ENCODE measurements at regions not wholly inside any gene's neighbourhood (a gene's known extent, or its start where the extent isn't known, plus 50 kb on each side); places are given as distances from the start of the nearest gene placed in this dataset.
"Not testable (repeated sequence)": the region's sequence is repeated elsewhere in the genome, so short reads cannot be mapped to it uniquely, and the experiment has no call there.

DNA sequence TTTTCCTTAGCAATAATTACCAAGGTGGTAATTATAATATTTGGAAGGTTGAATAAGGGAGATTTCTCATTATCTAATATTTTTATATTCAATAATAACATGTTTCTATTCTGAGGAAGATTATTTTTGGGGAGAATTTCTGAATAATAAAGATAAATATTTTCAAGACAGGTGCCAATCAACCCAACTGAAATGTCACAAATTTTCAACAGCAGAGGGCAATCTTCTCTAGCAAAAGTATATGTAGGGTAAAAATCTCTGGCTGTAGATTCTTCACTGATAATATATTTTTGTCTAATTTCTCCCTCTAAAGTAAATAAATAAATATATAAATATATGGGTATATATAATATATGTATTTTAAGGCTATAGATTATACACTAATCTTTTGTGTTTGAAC lies 1187.2 kb upstream of the CRIM1 start:
- H3K27me3 ChIP-seq (ENCODE audit: control insufficient read depth in 1 of 2, insufficient read depth in 2 of 2, low read length in 2 of 2): no peaks in the 10 kb centered on the region
- H3K4me1 ChIP-seq (ENCODE audit: control insufficient read depth in 2 of 2, insufficient read depth in 2 of 2, low read length in 1 of 2): no peaks in the 10 kb centered on the region
- no peaks in the 10 kb centered on the region for H3K9me3 ChIP-seq (ENCODE audit: control insufficient read depth in 2 of 2, insufficient read depth in 1 of 2, low read depth in 1 of 2, low read length in 1 of 2)
- no peak overlapping the region for H3K4me3 ChIP-seq (ENCODE audit: low read depth in 1 of 2, low read length in 2 of 2)
- no peaks in the 10 kb centered on the region for H3K36me3 ChIP-seq (ENCODE audit: control insufficient read depth in 2 of 2, insufficient read depth in 2 of 2, low read length in 1 of 2)
- no peak overlapping the region for H3K27ac ChIP-seq (ENCODE audit: low read depth in 2 of 2, low read length in 1 of 2)

DNA sequence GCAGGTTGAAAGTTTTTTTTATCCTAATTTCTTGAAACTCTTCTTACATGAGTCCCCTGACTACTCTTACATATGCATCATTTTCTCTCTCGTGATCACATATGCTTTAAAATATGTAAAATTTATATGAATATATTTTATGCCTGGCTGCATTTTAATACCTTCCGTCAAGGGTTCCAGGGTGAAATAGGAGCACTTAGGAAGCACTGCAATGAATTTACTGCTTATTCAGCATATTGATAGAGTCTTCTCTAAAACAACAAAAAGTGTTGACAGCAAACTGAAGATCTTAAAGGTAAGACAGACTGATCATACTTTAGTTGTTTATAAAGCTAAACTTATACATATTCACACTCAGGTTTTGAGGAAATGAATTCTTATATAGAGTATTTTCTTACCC lies 1191.6 kb upstream of the CRIM1 start:
- Histone ChIP-seq H3K9me3 (ENCODE audit: control insufficient read depth in 2 of 2, insufficient read depth in 1 of 2, low read depth in 1 of 2, low read length in 1 of 2) (no peaks in the 10 kb centered on the region), H3K36me3 (ENCODE audit: control insufficient read depth in 2 of 2, insufficient read depth in 2 of 2, low read length in 1 of 2) (no peaks in the 10 kb centered on the region), H3K27ac (ENCODE audit: low read depth in 2 of 2, low read length in 1 of 2) (no peak overlapping the region), H3K27me3 (ENCODE audit: control insufficient read depth in 1 of 2, insufficient read depth in 2 of 2, low read length in 2 of 2) (no peaks in the 10 kb centered on the region), H3K4me1 (ENCODE audit: control insufficient read depth in 2 of 2, insufficient read depth in 2 of 2, low read length in 1 of 2) (no peaks in the 10 kb centered on the region), H3K4me3 (ENCODE audit: low read depth in 1 of 2, low read length in 2 of 2) (no peak overlapping the region)
- WGBS, 2 donors: 87 to 90% methylated on average over 2 of the region's 2 CpGs

DNA sequence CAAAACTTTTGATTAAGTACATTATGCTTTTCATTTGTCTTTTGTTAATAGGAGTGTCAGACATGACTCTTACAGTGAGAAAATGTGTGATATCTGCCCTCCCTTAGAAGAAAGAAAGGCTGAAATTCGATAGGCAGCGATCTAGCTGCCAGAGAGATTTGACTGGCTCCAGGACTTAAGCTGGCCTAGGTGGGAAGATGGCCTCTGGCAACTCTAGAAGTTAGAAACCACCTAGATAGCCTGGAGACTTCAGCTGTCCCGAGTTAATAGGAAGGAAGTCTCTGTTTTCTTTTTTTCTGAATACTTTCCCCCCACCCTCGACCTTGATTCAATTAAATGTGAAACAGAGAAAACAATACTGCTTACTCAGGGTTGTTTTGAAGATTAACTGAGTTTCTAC lies 1194.7 kb upstream of the CRIM1 start:
- 63 to 66% methylated on average over 4 of the region's 4 CpGs for WGBS, 2 donors
- Histone ChIP-seq H3K27ac (ENCODE audit: low read depth in 2 of 2, low read length in 1 of 2) (no peak overlapping the region), H3K4me3 (ENCODE audit: low read depth in 1 of 2, low read length in 2 of 2) (no peak overlapping the region), H3K4me1 (ENCODE audit: control insufficient read depth in 2 of 2, insufficient read depth in 2 of 2, low read length in 1 of 2) (no peaks in the 10 kb centered on the region), H3K9me3 (ENCODE audit: control insufficient read depth in 2 of 2, insufficient read depth in 1 of 2, low read depth in 1 of 2, low read length in 1 of 2) (no peaks in the 10 kb centered on the region), H3K36me3 (ENCODE audit: control insufficient read depth in 2 of 2, insufficient read depth in 2 of 2, low read length in 1 of 2) (no peaks in the 10 kb centered on the region), H3K27me3 (ENCODE audit: control insufficient read depth in 1 of 2, insufficient read depth in 2 of 2, low read length in 2 of 2) (no peaks in the 10 kb centered on the region)

DNA sequence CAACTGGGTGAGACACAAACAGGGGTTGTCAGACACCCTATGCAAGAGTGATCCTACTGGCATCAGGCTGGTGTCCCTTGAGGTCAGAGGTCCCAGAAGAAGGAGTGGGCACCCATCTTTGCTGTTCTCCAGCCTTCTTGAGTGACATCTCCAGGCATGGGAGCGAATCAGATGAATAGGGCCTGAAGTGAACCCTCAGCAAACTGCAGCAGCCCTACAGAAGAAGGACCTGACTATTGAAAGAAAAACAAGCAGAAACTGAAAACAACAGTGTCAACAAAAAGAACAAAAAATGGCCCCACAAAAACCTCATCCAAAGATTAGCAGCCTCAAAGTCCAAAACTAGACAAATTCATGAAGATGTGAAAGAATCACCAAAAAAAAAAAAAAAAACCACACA lies 1229.7 kb upstream of the CRIM1 start:
- Histone ChIP-seq H3K27me3 (ENCODE audit: control insufficient read depth in 1 of 2, insufficient read depth in 2 of 2, low read length in 2 of 2) (no peaks in the 10 kb centered on the region), H3K4me1 (ENCODE audit: control insufficient read depth in 2 of 2, insufficient read depth in 2 of 2, low read length in 1 of 2) (peaks cover 0 to 3% of the 10 kb centered on the region in 2 donors), H3K27ac (ENCODE audit: low read depth in 2 of 2, low read length in 1 of 2) (no peak overlapping the region), H3K36me3 (ENCODE audit: control insufficient read depth in 2 of 2, insufficient read depth in 2 of 2, low read length in 1 of 2) (no peaks in the 10 kb centered on the region), H3K4me3 (ENCODE audit: low read depth in 1 of 2, low read length in 2 of 2) (no peak overlapping the region), H3K9me3 (ENCODE audit: control insufficient read depth in 2 of 2, insufficient read depth in 1 of 2, low read depth in 1 of 2, low read length in 1 of 2) (no peaks in the 10 kb centered on the region)
- 83 to 84% methylated on average over 1 of the region's 1 CpG for WGBS, 2 donors

DNA sequence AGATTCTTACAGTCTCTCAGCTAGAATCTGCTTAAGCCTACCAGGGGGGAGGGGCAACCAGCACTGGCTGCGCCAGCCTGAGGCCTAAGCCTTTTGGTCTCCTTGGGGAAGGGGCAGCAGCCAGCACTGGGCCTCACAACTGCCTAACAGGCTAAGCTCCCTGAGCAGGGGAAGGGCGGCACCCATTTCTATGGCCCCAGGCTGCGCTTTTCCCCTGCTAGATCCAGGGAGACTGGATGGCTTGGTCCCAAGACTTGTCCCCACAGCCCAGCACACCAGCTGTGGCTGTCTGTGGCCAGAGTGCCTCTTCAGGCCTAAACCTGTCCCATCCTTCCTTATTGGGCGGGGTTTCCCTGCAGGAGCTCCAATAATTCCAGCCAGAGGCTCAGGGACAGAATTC lies 1230.3 kb upstream of the CRIM1 start:
- 87 to 96% methylated on average over 4 of the region's 4 CpGs for WGBS, 2 donors
- Histone ChIP-seq H3K27me3 (ENCODE audit: control insufficient read depth in 1 of 2, insufficient read depth in 2 of 2, low read length in 2 of 2) (no peaks in the 10 kb centered on the region), H3K27ac (ENCODE audit: low read depth in 2 of 2, low read length in 1 of 2) (no peak overlapping the region), H3K4me1 (ENCODE audit: control insufficient read depth in 2 of 2, insufficient read depth in 2 of 2, low read length in 1 of 2) (peaks cover 0 to 3% of the 10 kb centered on the region in 2 donors), H3K9me3 (ENCODE audit: control insufficient read depth in 2 of 2, insufficient read depth in 1 of 2, low read depth in 1 of 2, low read length in 1 of 2) (no peaks in the 10 kb centered on the region), H3K36me3 (ENCODE audit: control insufficient read depth in 2 of 2, insufficient read depth in 2 of 2, low read length in 1 of 2) (no peaks in the 10 kb centered on the region), H3K4me3 (ENCODE audit: low read depth in 1 of 2, low read length in 2 of 2) (no peak overlapping the region)

DNA sequence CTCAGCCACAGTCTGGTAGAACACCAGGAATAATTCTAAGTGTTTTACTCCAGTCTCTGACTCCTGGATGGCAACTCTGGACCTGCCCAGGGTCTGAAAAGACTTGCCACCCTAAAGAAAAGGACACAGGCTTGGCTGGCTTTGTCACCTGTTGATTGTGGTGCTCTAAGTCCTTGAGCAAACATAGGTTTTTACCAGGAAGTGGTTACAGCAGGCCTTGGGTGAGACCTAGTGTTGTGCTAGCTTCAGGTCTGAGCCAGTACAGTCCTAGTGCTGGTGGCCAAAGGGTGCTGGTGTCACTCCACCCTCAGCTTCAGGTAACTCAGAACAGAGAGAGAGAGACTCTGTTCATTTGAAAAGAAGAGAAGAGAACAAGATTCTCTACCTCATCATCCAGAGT lies 1239.4 kb upstream of the CRIM1 start:
- no peak overlapping the region for H3K4me3 ChIP-seq (ENCODE audit: low read depth in 1 of 2, low read length in 2 of 2)
- H3K4me1 ChIP-seq (ENCODE audit: control insufficient read depth in 2 of 2, insufficient read depth in 2 of 2, low read length in 1 of 2): peaks cover 0 to 8% of the 10 kb centered on the region in 2 donors
- peak overlapping the region; percentile 65 to 84 for H3K27ac ChIP-seq (ENCODE audit: low read depth in 2 of 2, low read length in 1 of 2)
- H3K36me3 ChIP-seq (ENCODE audit: control insufficient read depth in 2 of 2, insufficient read depth in 2 of 2, low read length in 1 of 2): no peaks in the 10 kb centered on the region
- H3K9me3 ChIP-seq (ENCODE audit: control insufficient read depth in 2 of 2, insufficient read depth in 1 of 2, low read depth in 1 of 2, low read length in 1 of 2): no peaks in the 10 kb centered on the region
- no peaks in the 10 kb centered on the region for H3K27me3 ChIP-seq (ENCODE audit: control insufficient read depth in 1 of 2, insufficient read depth in 2 of 2, low read length in 2 of 2)

DNA sequence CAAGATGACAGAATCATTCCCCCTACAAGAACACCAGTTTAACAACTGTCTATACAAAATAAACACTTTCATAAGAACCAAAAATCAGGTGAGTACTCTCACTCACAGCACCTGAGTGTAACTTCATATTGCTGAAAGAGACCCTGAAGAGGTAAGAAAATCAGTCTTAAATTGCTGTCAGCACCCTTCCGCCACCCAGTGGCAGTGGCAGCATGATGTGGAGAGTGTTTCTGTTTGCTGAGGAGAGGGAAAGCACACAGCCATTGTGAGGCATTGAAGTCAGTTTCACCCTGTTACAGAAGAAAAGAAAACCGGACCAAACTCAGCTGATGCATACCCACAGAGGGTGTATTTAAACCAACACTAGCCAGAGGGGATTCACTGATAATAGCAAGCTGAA lies 1240.8 kb upstream of the CRIM1 start:
- Histone ChIP-seq H3K27ac (ENCODE audit: low read depth in 2 of 2, low read length in 1 of 2) (peak overlapping the region in 1 of 2 donors; percentile 65), H3K9me3 (ENCODE audit: control insufficient read depth in 2 of 2, insufficient read depth in 1 of 2, low read depth in 1 of 2, low read length in 1 of 2) (no peaks in the 10 kb centered on the region), H3K36me3 (ENCODE audit: control insufficient read depth in 2 of 2, insufficient read depth in 2 of 2, low read length in 1 of 2) (no peaks in the 10 kb centered on the region), H3K27me3 (ENCODE audit: control insufficient read depth in 1 of 2, insufficient read depth in 2 of 2, low read length in 2 of 2) (no peaks in the 10 kb centered on the region), H3K4me3 (ENCODE audit: low read depth in 1 of 2, low read length in 2 of 2) (no peak overlapping the region), H3K4me1 (ENCODE audit: control insufficient read depth in 2 of 2, insufficient read depth in 2 of 2, low read length in 1 of 2) (peaks cover 0 to 8% of the 10 kb centered on the region in 2 donors)
- WGBS, 2 donors: 71 to 80% methylated on average over 2 of the region's 2 CpGs

DNA sequence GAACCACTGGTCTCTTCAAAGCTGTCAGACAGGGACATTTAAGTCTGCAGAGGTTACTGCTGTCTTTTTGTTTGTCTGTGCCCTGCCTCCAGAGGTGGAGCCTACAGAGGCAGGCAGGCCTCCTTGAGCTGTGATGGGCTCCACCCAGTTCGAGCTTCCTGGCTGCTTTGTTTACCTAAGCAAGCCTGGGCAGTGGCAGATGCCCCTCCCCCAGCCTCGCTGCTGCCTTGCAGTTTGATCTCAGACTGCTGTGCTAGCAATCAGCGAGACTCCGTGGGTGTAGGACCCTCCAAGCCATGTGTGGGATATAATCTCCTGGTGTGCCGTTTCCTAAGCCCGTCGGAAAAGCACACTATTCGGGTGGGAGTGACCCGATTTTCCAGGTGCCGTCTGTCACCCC lies 1243.2 kb upstream of the CRIM1 start:
- H3K36me3 ChIP-seq (ENCODE audit: control insufficient read depth in 2 of 2, insufficient read depth in 2 of 2, low read length in 1 of 2); H3K4me1 ChIP-seq (ENCODE audit: control insufficient read depth in 2 of 2, insufficient read depth in 2 of 2, low read length in 1 of 2); H3K9me3 ChIP-seq (ENCODE audit: control insufficient read depth in 2 of 2, insufficient read depth in 1 of 2, low read depth in 1 of 2, low read length in 1 of 2); H3K27ac ChIP-seq (ENCODE audit: low read depth in 2 of 2, low read length in 1 of 2); H3K27me3 ChIP-seq (ENCODE audit: control insufficient read depth in 1 of 2, insufficient read depth in 2 of 2, low read length in 2 of 2); H3K4me3 ChIP-seq (ENCODE audit: low read depth in 1 of 2, low read length in 2 of 2): not testable (repeated sequence)
- WGBS, 2 donors: 70 to 82% methylated on average over 4 to 10 of the region's 10 CpGs

DNA sequence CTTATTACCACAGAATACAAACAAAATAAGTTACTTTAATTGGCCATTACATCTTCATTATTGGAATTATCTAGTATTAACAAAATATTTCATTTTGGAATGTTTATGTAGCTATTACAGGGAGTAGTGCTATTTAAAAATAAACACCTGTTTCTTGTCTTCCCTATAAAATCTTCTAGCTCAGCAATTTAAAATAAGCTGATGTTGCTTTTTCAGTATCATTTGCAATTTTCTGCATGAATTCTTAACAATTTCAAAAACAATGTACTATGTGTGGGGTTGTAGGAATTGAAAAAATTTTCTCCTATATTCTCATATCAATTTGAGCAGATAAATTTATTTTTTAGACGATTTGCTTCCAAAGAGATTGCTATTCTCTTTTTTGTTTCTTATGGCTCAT lies 1251.3 kb upstream of the CRIM1 start:
- no peaks in the 10 kb centered on the region for H3K27me3 ChIP-seq (ENCODE audit: control insufficient read depth in 1 of 2, insufficient read depth in 2 of 2, low read length in 2 of 2)
- 68 to 81% methylated on average over 1 of the region's 1 CpG for WGBS, 2 donors
- H3K27ac ChIP-seq (ENCODE audit: low read depth in 2 of 2, low read length in 1 of 2): no peak overlapping the region
- H3K4me1 ChIP-seq (ENCODE audit: control insufficient read depth in 2 of 2, insufficient read depth in 2 of 2, low read length in 1 of 2): no peaks in the 10 kb centered on the region
- no peak overlapping the region for H3K4me3 ChIP-seq (ENCODE audit: low read depth in 1 of 2, low read length in 2 of 2)
- H3K9me3 ChIP-seq (ENCODE audit: control insufficient read depth in 2 of 2, insufficient read depth in 1 of 2, low read depth in 1 of 2, low read length in 1 of 2): no peaks in the 10 kb centered on the region
- H3K36me3 ChIP-seq (ENCODE audit: control insufficient read depth in 2 of 2, insufficient read depth in 2 of 2, low read length in 1 of 2): no peaks in the 10 kb centered on the region

DNA sequence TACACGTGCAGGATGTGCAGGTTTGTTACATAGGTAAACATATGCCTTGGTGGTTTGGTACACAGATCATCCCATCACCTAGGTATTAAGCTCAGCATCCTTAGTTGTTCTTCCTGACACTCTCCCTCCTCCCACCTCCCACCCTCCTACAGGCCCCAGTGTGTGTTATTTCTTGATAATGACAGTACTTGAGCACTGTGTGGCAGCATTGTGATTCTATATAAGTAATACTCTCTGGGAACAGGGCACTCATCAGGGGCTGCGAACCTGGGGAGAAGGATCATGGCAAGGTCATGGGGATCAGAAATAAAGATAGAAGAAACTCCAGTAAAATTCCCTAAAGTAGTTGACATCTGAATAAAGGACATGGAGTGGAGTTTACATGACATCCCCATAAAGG lies 1256.2 kb upstream of the CRIM1 start:
- H3K36me3 ChIP-seq (ENCODE audit: control insufficient read depth in 2 of 2, insufficient read depth in 2 of 2, low read length in 1 of 2): no peaks in the 10 kb centered on the region
- no peaks in the 10 kb centered on the region for H3K9me3 ChIP-seq (ENCODE audit: control insufficient read depth in 2 of 2, insufficient read depth in 1 of 2, low read depth in 1 of 2, low read length in 1 of 2)
- WGBS, 2 donors: 67 to 69% methylated on average over 2 of the region's 2 CpGs

More for the DNA sequence above, 1256.2 kb upstream of the CRIM1 start:
- no peak overlapping the region for H3K4me3 ChIP-seq (ENCODE audit: low read depth in 1 of 2, low read length in 2 of 2)
- no peak overlapping the region for H3K27ac ChIP-seq (ENCODE audit: low read depth in 2 of 2, low read length in 1 of 2)
- no peaks in the 10 kb centered on the region for H3K4me1 ChIP-seq (ENCODE audit: control insufficient read depth in 2 of 2, insufficient read depth in 2 of 2, low read length in 1 of 2)
- no peaks in the 10 kb centered on the region for H3K27me3 ChIP-seq (ENCODE audit: control insufficient read depth in 1 of 2, insufficient read depth in 2 of 2, low read length in 2 of 2)
